ENCODE measurements at regions not wholly inside any gene's neighbourhood (a gene's known extent, or its start where the extent isn't known, plus 50 kb on each side); places are given as distances from the start of the nearest gene placed in this dataset.

- no peak overlapping the region for H3K27ac ChIP-seq
- TF ChIP-seq, protein P1, sequence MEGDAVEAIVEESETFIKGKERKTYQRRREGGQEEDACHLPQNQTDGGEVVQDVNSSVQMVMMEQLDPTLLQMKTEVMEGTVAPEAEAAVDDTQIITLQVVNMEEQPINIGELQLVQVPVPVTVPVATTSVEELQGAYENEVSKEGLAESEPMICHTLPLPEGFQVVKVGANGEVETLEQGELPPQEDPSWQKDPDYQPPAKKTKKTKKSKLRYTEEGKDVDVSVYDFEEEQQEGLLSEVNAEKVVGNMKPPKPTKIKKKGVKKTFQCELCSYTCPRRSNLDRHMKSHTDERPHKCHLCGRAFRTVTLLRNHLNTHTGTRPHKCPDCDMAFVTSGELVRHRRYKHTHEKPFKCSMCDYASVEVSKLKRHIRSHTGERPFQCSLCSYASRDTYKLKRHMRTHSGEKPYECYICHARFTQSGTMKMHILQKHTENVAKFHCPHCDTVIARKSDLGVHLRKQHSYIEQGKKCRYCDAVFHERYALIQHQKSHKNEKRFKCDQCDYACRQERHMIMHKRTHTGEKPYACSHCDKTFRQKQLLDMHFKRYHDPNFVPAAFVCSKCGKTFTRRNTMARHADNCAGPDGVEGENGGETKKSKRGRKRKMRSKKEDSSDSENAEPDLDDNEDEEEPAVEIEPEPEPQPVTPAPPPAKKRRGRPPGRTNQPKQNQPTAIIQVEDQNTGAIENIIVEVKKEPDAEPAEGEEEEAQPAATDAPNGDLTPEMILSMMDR (conservative IDR thresholded peaks at IDR 0.05) = no peak
These were observed 333.4 kb upstream of the FBXO33 start for GRCh38 chr14:39765676-39766075.

- TF ChIP-seq, protein P1 (conservative IDR thresholded peaks at IDR 0.05) = no peak
- no peak overlapping the region for H3K27ac ChIP-seq
These were observed 331.2 kb upstream of the FBXO33 start for GRCh38 chr14:39763402-39763890.

- TF ChIP-seq, protein P1 (conservative IDR thresholded peaks at IDR 0.05) = no peak
- no peak overlapping the region for H3K27ac ChIP-seq
These were observed 330.6 kb upstream of the FBXO33 start for GRCh38 chr14:39762576-39763401.

- TF ChIP-seq, protein P1 (conservative IDR thresholded peaks at IDR 0.05) = no peak
- no peak overlapping the region for H3K27ac ChIP-seq
These were observed 323.1 kb upstream of the FBXO33 start for GRCh38 chr14:39755269-39755878.

DNA sequence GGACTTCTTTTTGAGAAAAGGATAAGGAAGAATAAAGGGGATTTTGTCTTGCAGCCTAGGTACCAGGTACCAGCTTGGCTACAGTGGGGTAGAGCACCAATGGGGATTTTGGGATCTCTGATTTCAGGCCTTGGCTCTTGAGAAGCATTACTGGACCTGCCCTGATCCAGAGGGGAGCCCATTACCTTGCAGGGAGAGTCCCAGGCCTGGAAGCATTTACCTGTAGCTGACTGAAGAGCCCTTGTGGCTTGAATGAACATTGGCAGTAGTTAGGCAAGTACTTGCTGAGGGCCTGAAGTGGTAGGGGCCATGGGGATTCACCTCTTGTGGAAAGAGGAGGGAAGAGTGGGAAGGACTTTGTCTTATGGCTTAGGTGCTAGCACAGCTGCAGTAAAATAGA lies 308.2 kb upstream of the FBXO33 start:
- TF ChIP-seq, protein P1 (conservative IDR thresholded peaks at IDR 0.05) = no peak

DNA sequence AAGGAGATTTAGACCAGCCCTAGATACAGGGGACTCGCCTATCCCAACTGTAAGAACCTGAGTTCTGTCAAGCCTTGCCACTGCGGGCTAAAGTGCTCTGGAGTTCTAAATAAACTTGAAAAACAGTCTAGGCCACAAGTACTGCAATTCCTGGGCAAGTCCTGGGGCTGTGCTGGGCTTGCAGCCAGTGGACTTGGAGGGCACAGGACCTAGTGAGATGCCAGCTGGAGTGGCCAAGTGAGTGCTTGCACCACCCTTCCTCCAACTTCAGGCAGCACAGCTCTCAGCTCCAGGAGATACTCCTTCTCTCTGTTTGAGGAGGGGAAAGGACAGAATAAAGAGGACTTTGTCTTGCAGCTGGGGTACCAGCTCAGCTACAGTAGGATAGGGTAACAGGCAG lies 307.6 kb upstream of the FBXO33 start:
- H3K27ac ChIP-seq = no peak overlapping the region
- TF ChIP-seq, protein P1 (conservative IDR thresholded peaks at IDR 0.05) = no peak

More for the DNA sequence above, 308.2 kb upstream of the FBXO33 start:
- H3K27ac ChIP-seq = no peak overlapping the region

DNA sequence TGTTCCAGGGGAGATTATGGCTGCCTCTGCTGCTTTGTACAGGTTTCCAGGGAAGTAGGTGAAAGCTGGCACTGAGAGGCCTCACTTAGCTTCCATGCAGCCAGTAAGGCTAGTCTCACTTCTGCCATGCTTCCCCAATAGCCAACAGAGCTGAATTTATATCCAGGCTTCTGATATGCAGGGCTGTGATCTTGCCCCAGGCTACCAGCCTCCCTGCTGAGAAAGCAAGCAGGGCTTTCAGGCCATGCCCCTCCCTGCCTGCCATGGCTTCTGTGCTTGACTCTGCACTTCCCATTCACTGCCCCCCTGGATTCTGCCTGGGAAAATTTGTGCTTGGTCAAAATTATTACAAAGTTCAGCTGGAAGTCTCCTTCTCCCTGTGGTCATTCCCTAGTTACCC lies 302.1 kb upstream of the FBXO33 start:
- TF ChIP-seq, protein P1 (conservative IDR thresholded peaks at IDR 0.05) = no peak
- H3K27ac ChIP-seq = no peak overlapping the region

Measured in VCaP (cell line).